Astrocyte (in vitro differentiated cells and primary cell): ENCODE measurements at regions not wholly inside any gene's neighbourhood (a gene's known extent, or its start where the extent isn't known, plus 50 kb on each side); places are given as distances from the start of the nearest gene placed in this dataset.
A peak's percentile ranks its signal among the peaks of the same experiment; 100 is the strongest.

ENCODE experiments used
- DNase-seq: peaks from one replicate; pipeline ENCODE4 v3.0.0-alpha.2; 2010; ENCODE audit warnings: low read depth
- FAIRE-seq: peaks from 2 replicates; lab custom pipeline; 2011; peaks lifted over from hg19 to GRCh38; lab: Jason Lieb, UNC
- H2AFZ ChIP-seq: 2 replicates; pipeline ENCODE4 v1.6.0; 2012; ENCODE audit warnings: low read depth, low read length, inconsistent platforms
- H3K27ac ChIP-seq: 2 replicates; pipeline ENCODE4 v1.5.1; 2011; ENCODE audit warnings: low read depth, low read length, inconsistent platforms
- H3K27me3 ChIP-seq: 2 replicates; pipeline ENCODE4 v1.6.0; 2011; ENCODE audit warnings: low read length, inconsistent platforms; ENCODE audit not compliant: insufficient read depth
- H3K36me3 ChIP-seq: 2 replicates; pipeline ENCODE4 v1.5.1; 2011; ENCODE audit warnings: low read length, inconsistent platforms; ENCODE audit not compliant: insufficient read depth
- H3K4me1 ChIP-seq: 2 replicates; pipeline ENCODE4 v1.5.1; 2011; ENCODE audit warnings: low read length, inconsistent platforms; ENCODE audit not compliant: insufficient read depth
- H3K4me2 ChIP-seq: 2 replicates; pipeline ENCODE4 v1.6.0; 2012; ENCODE audit warnings: low read length, inconsistent platforms
- H3K4me3 ChIP-seq: 2 replicates; pipeline ENCODE4 v1.5.1; 2011; ENCODE audit warnings: low read depth, mild to moderate bottlenecking, low read length, inconsistent platforms; ENCODE audit not compliant: insufficient read depth
- H3K79me2 ChIP-seq: 2 replicates; pipeline ENCODE4 v1.6.0; 2012; ENCODE audit warnings: mild to moderate bottlenecking, low read length, inconsistent platforms; ENCODE audit not compliant: insufficient read depth
- H3K9ac ChIP-seq: 2 replicates; pipeline ENCODE4 v1.6.0; 2012; ENCODE audit warnings: mild to moderate bottlenecking, low read length, inconsistent platforms
- H3K9me3 ChIP-seq: 2 replicates; pipeline ENCODE4 v1.5.1; 2012; ENCODE audit warnings: low read depth, mild to moderate bottlenecking, low read length, inconsistent platforms; ENCODE audit not compliant: insufficient read depth
- H4K20me1 ChIP-seq: 2 replicates; pipeline ENCODE4 v1.6.0; 2012; ENCODE audit warnings: low read length, inconsistent platforms; ENCODE audit not compliant: insufficient read depth
- H3K27ac Mint-ChIP-seq: one replicate; pipeline ENCODE4 v1.8.0; 2021; ENCODE audit warnings: mild to moderate bottlenecking, mixed read lengths; ENCODE audit not compliant: unreplicated experiment
- H3K27me3 Mint-ChIP-seq: one replicate; pipeline ENCODE4 v1.8.0; 2021; ENCODE audit warnings: low read depth, mixed read lengths; ENCODE audit not compliant: unreplicated experiment
- H3K36me3 Mint-ChIP-seq: one replicate; pipeline ENCODE4 v1.8.0; 2021; ENCODE audit warnings: low read depth, mixed read lengths; ENCODE audit not compliant: unreplicated experiment
- H3K4me1 Mint-ChIP-seq: one replicate; pipeline ENCODE4 v1.8.0; 2021; ENCODE audit warnings: low read depth, mixed read lengths; ENCODE audit not compliant: unreplicated experiment
- H3K4me3 Mint-ChIP-seq: one replicate; pipeline ENCODE4 v1.8.0; 2021; ENCODE audit warnings: mild to moderate bottlenecking, moderate library complexity, mixed read lengths; ENCODE audit not compliant: unreplicated experiment
- H3K9me3 Mint-ChIP-seq: one replicate; pipeline ENCODE4 v1.8.0; 2021; ENCODE audit warnings: mild to moderate bottlenecking, mixed read lengths; ENCODE audit not compliant: unreplicated experiment
- CTCF ChIP-seq: IDR thresholded peaks from 2 replicates; pipeline ENCODE4 v1.5.1; 2011; ENCODE audit warnings: low read depth, mild to moderate bottlenecking, inconsistent platforms, low read length, moderate library complexity; ENCODE audit not compliant: insufficient read depth
- EZH2 ChIP-seq: IDR thresholded peaks from 2 replicates; pipeline ENCODE4 v1.6.1; 2012; ENCODE audit warnings: mild to moderate bottlenecking, low read length, inconsistent platforms; ENCODE audit not compliant: insufficient read depth

GRCh38 chr4:117549524-117549923 lies 464.1 kb upstream of the TRAM1L1 start:
- no peak for DNase-seq
- H4K20me1 ChIP-seq: no peaks in the 10 kb centered on the region
- no peak overlapping the region for H3K9ac ChIP-seq
- TF ChIP-seq EZH2 (no peak), CTCF (no peak)
- no peaks in the 10 kb centered on the region for H3K36me3 ChIP-seq
- H3K27me3 Mint-ChIP-seq: no peaks in the 10 kb centered on the region
- no peak overlapping the region for H3K27ac ChIP-seq
- no peak for FAIRE-seq
- H3K4me2 ChIP-seq: no peak overlapping the region
- no peaks in the 10 kb centered on the region for H3K9me3 ChIP-seq
- H3K27me3 ChIP-seq: no peaks in the 10 kb centered on the region
- H3K36me3 Mint-ChIP-seq: no peaks in the 10 kb centered on the region
- H3K79me2 ChIP-seq: no peaks in the 10 kb centered on the region
- no peak overlapping the region for H3K4me3 Mint-ChIP-seq
- no peak overlapping the region for H2AFZ ChIP-seq
- H3K9me3 Mint-ChIP-seq: no peaks in the 10 kb centered on the region
- no peak overlapping the region for H3K27ac Mint-ChIP-seq
- no peak overlapping the region for H3K4me3 ChIP-seq
- no peaks in the 10 kb centered on the region for H3K4me1 ChIP-seq
- no peaks in the 10 kb centered on the region for H3K4me1 Mint-ChIP-seq

GRCh38 chr4:117550085-117550484 lies 464.7 kb upstream of the TRAM1L1 start:
- Mint-ChIP-seq H3K27ac (no peak overlapping the region), H3K27me3 (no peaks in the 10 kb centered on the region), H3K4me3 (no peak overlapping the region), H3K4me1 (no peaks in the 10 kb centered on the region), H3K36me3 (no peaks in the 10 kb centered on the region), H3K9me3 (no peaks in the 10 kb centered on the region)
- no peak overlapping the region for H3K4me3 ChIP-seq
- no peak for DNase-seq
- TF ChIP-seq CTCF (no peak), EZH2 (no peak)
- no peak for FAIRE-seq
- no peaks in the 10 kb centered on the region for H3K79me2 ChIP-seq
- no peaks in the 10 kb centered on the region for H3K4me1 ChIP-seq
- H3K27ac ChIP-seq: no peak overlapping the region
- no peaks in the 10 kb centered on the region for H3K27me3 ChIP-seq
- H2AFZ ChIP-seq: no peak overlapping the region
- H3K36me3 ChIP-seq: no peaks in the 10 kb centered on the region
- no peak overlapping the region for H3K9ac ChIP-seq
- H4K20me1 ChIP-seq: no peaks in the 10 kb centered on the region
- no peaks in the 10 kb centered on the region for H3K9me3 ChIP-seq
- no peak overlapping the region for H3K4me2 ChIP-seq

- H3K4me3 Mint-ChIP-seq: no peak overlapping the region
- no peaks in the 10 kb centered on the region for H3K9me3 ChIP-seq
- no peak for FAIRE-seq
- H3K9ac ChIP-seq: no peak overlapping the region
- H3K36me3 Mint-ChIP-seq: no peaks in the 10 kb centered on the region
- no peaks in the 10 kb centered on the region for H3K4me1 Mint-ChIP-seq
- TF ChIP-seq EZH2: no peak
- TF ChIP-seq CTCF: no peak
- H2AFZ ChIP-seq: no peak overlapping the region
- no peaks in the 10 kb centered on the region for H3K4me1 ChIP-seq
- H3K27ac ChIP-seq: no peak overlapping the region
- no peaks in the 10 kb centered on the region for H3K27me3 ChIP-seq
- no peaks in the 10 kb centered on the region for H4K20me1 ChIP-seq
- no peak overlapping the region for H3K4me2 ChIP-seq
- no peak overlapping the region for H3K4me3 ChIP-seq
- no peaks in the 10 kb centered on the region for H3K27me3 Mint-ChIP-seq
- H3K9me3 Mint-ChIP-seq: no peaks in the 10 kb centered on the region
- no peaks in the 10 kb centered on the region for H3K79me2 ChIP-seq
- peak; percentile 29 for DNase-seq
- no peaks in the 10 kb centered on the region for H3K36me3 ChIP-seq
- no peak overlapping the region for H3K27ac Mint-ChIP-seq
Measured at GRCh38 chr4:117560329-117560728, 474.0 kb upstream of the NDST3 start.
